HG03469 (cell line): ENCODE measurements at regions not wholly inside any gene's neighbourhood (a gene's known extent, or its start where the extent isn't known, plus 50 kb on each side); places are given as distances from the start of the nearest gene placed in this dataset.
"Not testable (repeated sequence)": the region's sequence is repeated elsewhere in the genome, so short reads cannot be mapped to it uniquely, and the experiment has no call there.

ENCODE experiments used
- ATAC-seq: cut with Tn5 transposase; IDR thresholded peaks from one replicate; pipeline ENCODE4 v1.9.1; 2021; ENCODE audit warnings: mild to moderate bottlenecking, moderate library complexity, moderate number of reproducible peaks; ENCODE audit not compliant: unreplicated experiment

- ATAC-seq: no peak
Observed at GRCh38 chr2:4029081-4029480, 325.7 kb downstream of the DCDC2C start.

GRCh38 chr2:4039896-4040295, 336.5 kb downstream of the DCDC2C start:
- no peak for ATAC-seq

- peak; percentile 45 for ATAC-seq
Observed at GRCh38 chr2:4047961-4048891, 344.9 kb downstream of the DCDC2C start.

- no peak for ATAC-seq
Observed at GRCh38 chr2:4049463-4049862, 346.1 kb downstream of the DCDC2C start.

GRCh38 chr2:4053769-4054493, 350.6 kb downstream of the DCDC2C start:
- no peak for ATAC-seq

- ATAC-seq: no peak
Observed at GRCh38 chr2:4066217-4066616, 362.8 kb downstream of the DCDC2C start.

GRCh38 chr2:4073026-4073569, 369.7 kb downstream of the DCDC2C start:
- no peak for ATAC-seq

- ATAC-seq: no peak
Observed at GRCh38 chr2:4077017-4077416, 373.6 kb downstream of the DCDC2C start.

GRCh38 chr2:4085186-4085585, 381.8 kb downstream of the DCDC2C start:
- no peak for ATAC-seq

- ATAC-seq: no peak
Observed at GRCh38 chr2:4090668-4091630, 387.6 kb downstream of the DCDC2C start.

- ATAC-seq: no peak
Observed at GRCh38 chr2:4091869-4092268, 388.5 kb downstream of the DCDC2C start.

GRCh38 chr2:4094743-4095142, 391.4 kb downstream of the DCDC2C start:
- ATAC-seq: no peak

GRCh38 chr2:4096978-4097766, 393.8 kb downstream of the DCDC2C start:
- no peak for ATAC-seq

- no peak for ATAC-seq
Observed at GRCh38 chr2:4098137-4098536, 394.8 kb downstream of the DCDC2C start.

- no peak for ATAC-seq
Observed at GRCh38 chr2:4101936-4102335, 398.6 kb downstream of the DCDC2C start.

- ATAC-seq: no peak
Observed at GRCh38 chr2:4107179-4107578, 403.8 kb downstream of the DCDC2C start.

GRCh38 chr2:4110273-4110672, 406.9 kb downstream of the DCDC2C start:
- ATAC-seq: no peak

GRCh38 chr2:4115435-4115834, 412.1 kb downstream of the DCDC2C start:
- ATAC-seq: not testable (repeated sequence)

- no peak for ATAC-seq
Observed at GRCh38 chr2:4122726-4123125, 419.4 kb downstream of the DCDC2C start.

GRCh38 chr2:4130651-4131050, 427.3 kb downstream of the DCDC2C start:
- ATAC-seq: no peak
